ENCODE measurements at regions not wholly inside any gene's neighbourhood (a gene's known extent, or its start where the extent isn't known, plus 50 kb on each side); places are given as distances from the start of the nearest gene placed in this dataset.

GRCh38 chr18:8536231-8536630 is 73.0 kb upstream of the RAB12 start:
- DNase-seq (ENCODE audit: low spot score): no peak

DNA sequence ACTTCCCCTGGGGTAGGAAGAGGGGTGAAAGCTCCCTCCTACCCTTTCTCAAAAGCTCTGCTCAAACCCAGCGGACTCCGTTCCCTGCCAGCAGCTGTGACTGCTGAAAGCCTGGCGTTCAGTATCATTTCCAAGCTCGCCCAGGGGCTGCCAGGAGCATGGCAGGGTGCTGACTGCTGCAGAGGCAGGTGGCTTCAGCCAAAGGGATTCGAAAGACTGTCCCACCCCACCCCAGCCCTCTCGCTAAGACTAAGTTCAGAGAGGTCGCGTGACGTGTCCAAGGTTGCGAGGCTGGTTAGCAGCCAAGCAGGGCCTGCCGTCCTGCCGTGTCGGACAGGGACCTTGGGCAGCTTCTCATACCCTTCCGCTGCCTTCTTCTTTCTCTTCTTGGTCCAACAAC is 72.3 kb upstream of the RAB12 start:
- no peak for DNase-seq (ENCODE audit: low spot score)

DNA sequence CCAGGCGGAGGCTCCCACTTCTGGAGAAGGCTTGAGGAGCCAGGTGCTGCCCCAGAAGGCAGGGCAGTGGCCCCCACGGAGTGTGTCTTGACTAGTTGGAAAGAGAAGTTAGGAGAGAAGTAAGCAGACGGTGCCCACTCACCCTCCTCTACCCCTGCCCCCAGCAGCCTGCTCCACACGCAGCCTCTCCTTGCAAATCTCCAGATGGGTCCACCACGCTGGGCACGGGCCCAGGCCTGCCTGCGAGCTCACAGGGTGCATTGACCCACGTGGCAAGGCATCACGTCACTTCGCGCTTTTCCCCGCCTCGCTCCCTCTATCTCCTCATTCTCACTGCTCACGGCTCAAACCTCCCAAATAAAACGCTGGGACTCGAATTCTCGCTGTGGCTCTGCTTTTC is 71.8 kb upstream of the RAB12 start:
- DNase-seq (ENCODE audit: low spot score): no peak

DNA sequence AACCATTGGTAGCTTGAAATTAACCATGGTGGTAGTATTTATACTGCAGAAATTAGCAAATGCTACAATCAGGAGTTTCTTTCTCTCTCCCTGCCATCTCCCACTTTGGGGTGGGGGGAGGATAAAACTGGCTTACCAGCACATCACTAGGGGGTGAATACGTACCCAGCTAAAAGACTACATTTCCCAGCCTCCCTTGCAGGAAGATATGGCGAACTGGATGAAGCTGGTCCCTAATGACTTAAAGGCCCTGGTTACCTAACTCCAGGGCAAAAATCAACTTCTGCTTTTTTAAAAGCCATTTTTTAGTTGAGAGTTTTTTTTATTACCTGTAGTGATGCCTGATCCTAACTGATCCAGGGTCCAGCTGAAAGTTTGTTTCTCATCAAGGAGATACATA is 70.3 kb upstream of the RAB12 start:
- peak; percentile 22 for DNase-seq (ENCODE audit: low spot score)

DNA sequence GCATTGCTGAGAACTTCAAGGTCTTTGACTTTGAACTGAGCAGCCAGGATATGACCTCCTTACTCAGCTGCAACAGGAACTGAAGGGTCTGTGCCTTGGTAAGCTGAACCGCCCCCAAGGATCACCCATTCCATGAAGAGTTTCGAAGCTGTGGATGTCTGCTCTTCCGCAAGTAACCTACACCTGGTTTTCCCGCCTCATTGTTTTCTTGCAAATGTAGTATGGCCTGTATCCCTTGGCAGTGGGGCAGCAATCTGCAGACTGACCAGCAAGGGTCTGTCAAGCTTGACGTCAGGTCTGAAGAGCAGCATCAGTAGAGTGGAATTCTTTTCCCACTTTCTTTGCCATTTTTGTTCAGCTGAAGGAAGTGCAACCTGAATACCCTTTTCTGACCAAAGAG is 62.6 kb upstream of the RAB12 start:
- no peak for DNase-seq (ENCODE audit: low spot score)

- no peak for DNase-seq (ENCODE audit: low spot score)
Measured at GRCh38 chr18:8548186-8548585, 61.1 kb upstream of the RAB12 start.

- no peak for DNase-seq (ENCODE audit: low spot score)
Measured at GRCh38 chr18:8549254-8549757, 59.9 kb upstream of the RAB12 start.

GRCh38 chr18:8552151-8552550 is 57.1 kb upstream of the RAB12 start:
- DNase-seq (ENCODE audit: low spot score): no peak

DNA sequence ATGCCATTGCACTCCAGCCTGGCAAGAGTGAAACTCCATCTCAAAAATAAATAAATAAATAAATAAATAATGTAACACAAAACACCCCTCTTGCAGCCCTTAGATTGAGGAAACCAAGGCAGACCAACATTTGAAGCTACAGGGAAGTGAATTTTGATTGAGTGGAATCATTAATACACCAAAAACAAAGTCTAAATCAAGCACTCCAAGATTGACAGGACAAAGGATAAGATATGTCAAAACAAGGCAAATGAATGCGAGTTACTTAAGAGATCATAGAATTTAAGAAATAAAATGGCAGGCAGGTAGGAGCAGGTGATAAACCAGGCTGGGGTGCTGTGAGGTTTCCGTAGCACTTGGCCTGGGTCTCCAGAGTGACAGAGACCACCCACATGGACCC is 54.9 kb upstream of the RAB12 start:
- no peak for DNase-seq (ENCODE audit: low spot score)

- no peak for DNase-seq (ENCODE audit: low spot score)
Measured at GRCh38 chr18:8556424-8556823, 52.8 kb upstream of the RAB12 start.
